ENCODE measurements at regions not wholly inside any gene's neighbourhood (a gene's known extent, or its start where the extent isn't known, plus 50 kb on each side); places are given as distances from the start of the nearest gene placed in this dataset.

DNA sequence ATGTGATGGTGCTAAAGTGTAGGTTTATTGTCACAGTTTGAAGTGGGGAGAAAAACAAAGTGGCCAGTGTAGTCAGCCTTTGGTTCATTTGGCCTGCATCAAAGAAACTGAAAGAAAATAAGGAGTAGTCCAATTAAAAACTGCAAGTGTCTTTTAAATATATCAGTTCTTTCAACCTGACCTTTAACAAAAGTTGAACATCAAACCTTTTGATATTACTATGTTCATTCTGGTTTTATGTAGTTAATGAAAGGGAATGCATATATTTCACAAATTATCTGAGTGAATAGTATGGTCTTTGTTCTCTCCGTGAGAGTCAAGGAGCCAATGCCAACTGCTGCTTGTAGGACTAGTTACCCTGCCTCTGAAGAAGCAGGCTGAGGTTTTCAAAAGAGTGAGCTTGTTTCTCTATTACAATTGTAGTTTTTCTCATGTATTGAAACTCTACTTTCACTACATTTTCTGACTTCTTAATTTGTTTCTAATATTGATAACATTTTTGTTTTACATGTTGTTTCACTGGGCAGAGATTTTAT, 1160.8 kb upstream of the LRRTM3 start:
- Histone ChIP-seq H3K9me3 (no peaks in the 10 kb centered on the region), H3K27me3 (no peaks in the 10 kb centered on the region), H3K4me1 (ENCODE audit: insufficient read depth) (no peaks in the 10 kb centered on the region), H3K36me3 (no peaks in the 10 kb centered on the region), H3K27ac (no peak overlapping the region), H3K4me3 (no peak overlapping the region)
- TF ChIP-seq EP300 (IDR thresholded peaks at IDR 0.05) (no peak), POLR2A (IDR thresholded peaks at IDR 0.05) (no peak)
- TF ChIP-seq, protein P1, sequence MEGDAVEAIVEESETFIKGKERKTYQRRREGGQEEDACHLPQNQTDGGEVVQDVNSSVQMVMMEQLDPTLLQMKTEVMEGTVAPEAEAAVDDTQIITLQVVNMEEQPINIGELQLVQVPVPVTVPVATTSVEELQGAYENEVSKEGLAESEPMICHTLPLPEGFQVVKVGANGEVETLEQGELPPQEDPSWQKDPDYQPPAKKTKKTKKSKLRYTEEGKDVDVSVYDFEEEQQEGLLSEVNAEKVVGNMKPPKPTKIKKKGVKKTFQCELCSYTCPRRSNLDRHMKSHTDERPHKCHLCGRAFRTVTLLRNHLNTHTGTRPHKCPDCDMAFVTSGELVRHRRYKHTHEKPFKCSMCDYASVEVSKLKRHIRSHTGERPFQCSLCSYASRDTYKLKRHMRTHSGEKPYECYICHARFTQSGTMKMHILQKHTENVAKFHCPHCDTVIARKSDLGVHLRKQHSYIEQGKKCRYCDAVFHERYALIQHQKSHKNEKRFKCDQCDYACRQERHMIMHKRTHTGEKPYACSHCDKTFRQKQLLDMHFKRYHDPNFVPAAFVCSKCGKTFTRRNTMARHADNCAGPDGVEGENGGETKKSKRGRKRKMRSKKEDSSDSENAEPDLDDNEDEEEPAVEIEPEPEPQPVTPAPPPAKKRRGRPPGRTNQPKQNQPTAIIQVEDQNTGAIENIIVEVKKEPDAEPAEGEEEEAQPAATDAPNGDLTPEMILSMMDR (IDR thresholded peaks at IDR 0.05) = no peak
- WGBS, 3 donors = 79 to 84% (median 79%) methylated on average over 1 of the region's 1 CpG
- no peak for DNase-seq
- intact Hi-C loops (cut with DNase I) = no loop called here

DNA sequence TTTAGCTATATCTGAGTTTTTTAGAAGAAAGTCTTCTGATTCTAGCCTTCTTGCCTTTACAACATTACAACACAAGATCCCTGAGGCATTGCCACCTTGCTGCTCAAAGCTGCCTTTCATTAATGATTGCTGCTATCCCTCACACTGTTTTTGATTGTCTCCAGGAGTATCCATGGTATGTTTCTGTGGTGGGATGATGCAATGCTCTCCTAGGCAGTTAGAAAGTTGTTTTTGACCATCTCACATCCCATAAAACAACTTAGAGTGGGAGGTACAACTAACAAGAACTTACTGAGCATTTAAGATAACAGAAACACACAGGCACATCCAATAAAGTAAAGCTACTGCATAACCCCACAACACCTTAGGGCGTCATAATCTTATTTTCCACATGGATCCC, 1156.0 kb upstream of the LRRTM3 start:
- H3K27me3 ChIP-seq = no peaks in the 10 kb centered on the region
- WGBS, 3 donors = 58 to 90% (median 80%) methylated on average over 1 of the region's 1 CpG
- no peaks in the 10 kb centered on the region for H3K9me3 ChIP-seq
- no peak overlapping the region for H3K4me3 ChIP-seq
- intact Hi-C loops (cut with DNase I) = no loop called here
- no peaks in the 10 kb centered on the region for H3K4me1 ChIP-seq (ENCODE audit: insufficient read depth)
- TF ChIP-seq POLR2A (IDR thresholded peaks at IDR 0.05) = no peak
- TF ChIP-seq EP300 (IDR thresholded peaks at IDR 0.05) = no peak
- TF ChIP-seq, protein P1 (IDR thresholded peaks at IDR 0.05) = no peak
- H3K27ac ChIP-seq = no peak overlapping the region
- no peak for DNase-seq
- H3K36me3 ChIP-seq = no peaks in the 10 kb centered on the region

DNA sequence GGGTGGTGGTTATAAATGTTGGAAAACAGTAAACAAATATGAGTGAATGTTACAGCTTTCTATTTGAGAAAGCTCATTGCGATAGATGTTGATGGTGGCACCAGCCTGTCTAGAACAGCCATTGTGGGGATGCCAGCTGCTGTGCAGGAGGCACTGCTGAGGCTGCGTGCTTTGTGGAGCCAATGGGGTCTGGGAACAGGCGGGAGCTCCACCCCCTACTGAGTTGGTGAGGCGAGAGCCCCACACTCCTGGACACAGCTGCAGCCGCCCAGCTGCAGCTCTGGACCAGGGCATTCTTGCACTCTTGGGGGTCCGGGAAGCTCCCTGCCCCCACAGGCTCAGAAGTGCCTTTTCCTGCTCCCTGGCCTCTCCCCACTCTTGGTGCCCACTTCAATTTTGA, 1147.1 kb upstream of the LRRTM3 start:
- Histone ChIP-seq H3K4me3 (no peak overlapping the region), H3K36me3 (no peaks in the 10 kb centered on the region), H3K9me3 (no peaks in the 10 kb centered on the region), H3K4me1 (ENCODE audit: insufficient read depth) (no peaks in the 10 kb centered on the region), H3K27ac (no peak overlapping the region), H3K27me3 (no peaks in the 10 kb centered on the region)
- WGBS, 3 donors = 93 to 95% (median 94%) methylated on average over 6 of the region's 6 CpGs
- DNase-seq = no peak
- TF ChIP-seq, protein P1 (IDR thresholded peaks at IDR 0.05) = no peak
- TF ChIP-seq POLR2A (IDR thresholded peaks at IDR 0.05) (no peak), EP300 (IDR thresholded peaks at IDR 0.05) (no peak)
- intact Hi-C loops (cut with DNase I) = no loop called here

DNA sequence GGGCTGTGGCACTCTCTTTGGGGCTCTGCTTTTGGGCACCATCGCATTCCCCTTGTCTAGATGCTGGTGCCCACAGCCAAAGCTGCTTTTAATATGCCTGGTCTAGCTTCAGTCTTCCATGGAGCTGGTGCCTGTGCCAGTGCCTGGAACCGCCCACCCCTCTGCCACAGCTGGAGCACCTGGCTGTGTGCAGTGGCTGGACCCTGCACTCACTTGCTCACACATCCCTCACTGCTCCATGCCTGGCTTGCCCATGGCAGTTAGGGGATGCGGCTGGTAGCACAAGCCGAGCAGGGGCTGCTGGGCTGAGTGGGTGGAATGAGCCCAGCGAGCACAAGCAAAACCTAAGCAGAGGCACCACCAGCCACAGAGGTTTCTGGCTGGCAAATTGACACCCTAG, 1145.9 kb upstream of the LRRTM3 start:
- intact Hi-C loops (cut with DNase I) = no loop called here
- TF ChIP-seq EP300 (IDR thresholded peaks at IDR 0.05) (no peak), POLR2A (IDR thresholded peaks at IDR 0.05) (no peak)
- TF ChIP-seq, protein P1 (IDR thresholded peaks at IDR 0.05) = no peak
- Histone ChIP-seq H3K9me3 (no peaks in the 10 kb centered on the region), H3K27ac (no peak overlapping the region), H3K36me3 (no peaks in the 10 kb centered on the region), H3K27me3 (no peaks in the 10 kb centered on the region), H3K4me1 (ENCODE audit: insufficient read depth) (no peaks in the 10 kb centered on the region), H3K4me3 (no peak overlapping the region)
- no peak for DNase-seq
- WGBS, 3 donors = 96 to 100% (median 96%) methylated on average over 5 of the region's 5 CpGs
